GM12891 (cell line): ENCODE measurements at regions not wholly inside any gene's neighbourhood (a gene's known extent, or its start where the extent isn't known, plus 50 kb on each side); places are given as distances from the start of the nearest gene placed in this dataset.

Experiments used
- PAX5 ChIP-seq: IDR thresholded peaks from 2 replicates; pipeline ENCODE4 v1.6.1; 2011; ENCODE audit warnings: low read length, moderate library complexity, mild to moderate bottlenecking; ENCODE audit not compliant: insufficient read depth, severe bottlenecking
- POLR2A ChIP-seq: IDR thresholded peaks from 2 replicates; pipeline ENCODE4 v1.6.1; 2011; ENCODE audit warnings: low read depth, low read length, control low read depth
- POLR2AphosphoS5 ChIP-seq: IDR thresholded peaks from 2 replicates; pipeline ENCODE4 v1.6.1; 2011; ENCODE audit warnings: low read depth, low read length, control low read depth
- SPI1 ChIP-seq: IDR thresholded peaks from 2 replicates; pipeline ENCODE4 v1.6.1; 2011; ENCODE audit warnings: low read depth, low read length, control low read depth
- TAF1 ChIP-seq: IDR thresholded peaks from 2 replicates; pipeline ENCODE4 v1.6.1; 2011; ENCODE audit warnings: low read depth, low read length, control low read depth

DNA sequence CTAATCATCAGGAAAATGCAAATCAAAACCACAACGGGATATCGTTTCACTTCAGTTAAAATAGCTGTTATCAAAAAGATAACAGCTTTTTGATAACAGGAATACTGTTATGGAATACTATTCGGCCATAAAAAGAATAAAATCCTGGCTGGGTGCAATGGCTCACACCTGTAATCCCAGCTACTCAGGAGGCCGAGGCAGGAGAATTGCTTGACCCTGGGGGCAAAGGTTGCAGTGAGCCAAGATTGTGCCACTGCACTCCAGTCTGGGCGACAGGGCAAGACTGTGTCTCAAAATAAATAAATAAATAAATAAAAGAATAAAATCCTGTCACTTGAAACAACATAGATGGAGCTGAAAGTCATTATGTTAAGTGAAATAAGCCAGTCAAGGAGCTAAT lies 178.1 kb upstream of the TSC22D2 start:
- TF ChIP-seq POLR2A (no peak), TAF1 (no peak), POLR2AphosphoS5 (no peak), PAX5 (no peak), SPI1 (no peak)
